ENCODE measurements at regions not wholly inside any gene's neighbourhood (a gene's known extent, or its start where the extent isn't known, plus 50 kb on each side); places are given as distances from the start of the nearest gene placed in this dataset.

DNA sequence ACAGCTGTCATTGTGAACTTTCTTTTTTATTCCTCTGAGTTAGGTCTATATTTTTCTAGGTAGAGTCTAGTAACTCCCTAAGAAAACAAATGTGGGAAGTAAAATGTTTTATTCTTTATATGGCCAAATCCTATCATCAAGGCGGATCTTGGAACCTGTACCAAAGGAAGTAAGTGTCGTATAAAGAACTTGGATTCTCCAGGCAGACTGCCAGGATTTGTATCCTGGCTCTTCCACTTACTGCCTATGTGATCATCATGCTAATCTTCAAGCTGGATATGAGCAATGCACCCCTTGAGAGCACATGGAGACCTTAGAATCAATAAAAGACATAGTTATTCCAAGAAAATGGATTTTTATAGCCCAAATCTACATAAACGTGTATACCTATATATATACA is 286.5 kb downstream of the PCDH17 start:
- DNase-seq, result no peak

DNA sequence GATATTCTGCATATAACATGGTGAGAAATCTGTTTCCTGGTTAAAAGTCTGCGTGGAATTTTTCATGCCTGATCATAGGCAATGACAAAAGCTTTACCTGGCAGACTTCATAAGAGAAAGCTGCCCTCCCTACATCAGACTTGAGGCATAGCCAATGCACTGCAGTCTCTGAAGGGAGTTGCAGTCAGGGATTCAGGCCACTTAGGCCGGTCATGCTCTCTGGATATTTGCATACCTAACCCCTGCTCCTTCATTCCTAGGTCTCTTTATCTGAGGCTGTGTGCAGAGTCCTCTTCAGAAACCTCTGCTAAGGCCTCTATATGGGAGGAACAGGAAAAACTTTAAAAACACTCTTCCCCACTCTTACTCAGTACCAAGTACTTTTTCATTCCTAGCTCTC is 287.4 kb downstream of the PCDH17 start:
- DNase-seq, result no peak

DNA sequence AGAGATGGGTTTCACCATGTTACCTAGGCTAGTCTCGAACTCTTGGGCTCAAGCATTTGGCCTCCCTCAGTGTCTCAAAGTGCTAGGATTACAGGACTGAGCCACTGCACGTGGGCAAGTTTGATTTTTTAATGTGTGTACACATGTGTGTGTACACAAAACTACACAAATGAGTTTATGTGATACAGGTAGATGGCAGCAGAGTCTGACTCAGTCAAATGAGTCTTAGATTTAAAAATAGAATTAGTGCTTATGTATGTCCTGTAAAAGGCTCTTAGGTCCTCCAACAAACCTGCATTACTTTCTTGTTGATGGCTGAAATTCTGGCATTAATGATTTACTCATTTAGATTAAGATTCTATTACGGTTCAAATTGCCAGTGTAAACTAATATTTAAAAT is 293.7 kb downstream of the PCDH17 start:
- DNase-seq, result no peak

DNA sequence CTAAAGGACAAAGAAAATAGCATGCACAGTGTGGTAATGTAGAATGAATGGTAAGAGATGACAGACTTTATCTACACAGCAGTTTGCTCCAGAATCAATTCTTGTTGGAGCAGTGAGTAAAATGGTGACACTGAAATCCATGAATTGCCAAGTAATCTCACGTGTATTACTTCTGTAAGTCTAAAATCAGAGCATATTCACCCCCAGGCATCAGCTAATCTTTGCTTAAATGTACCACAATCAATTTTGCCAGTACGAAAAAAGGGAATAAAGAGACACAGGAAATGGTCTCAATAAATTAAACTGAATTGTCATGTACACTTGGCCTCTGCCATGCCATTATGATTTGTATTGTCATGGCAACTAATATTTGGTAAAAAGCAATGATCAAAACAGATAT is 294.2 kb downstream of the PCDH17 start:
- DNase-seq, result no peak

DNA sequence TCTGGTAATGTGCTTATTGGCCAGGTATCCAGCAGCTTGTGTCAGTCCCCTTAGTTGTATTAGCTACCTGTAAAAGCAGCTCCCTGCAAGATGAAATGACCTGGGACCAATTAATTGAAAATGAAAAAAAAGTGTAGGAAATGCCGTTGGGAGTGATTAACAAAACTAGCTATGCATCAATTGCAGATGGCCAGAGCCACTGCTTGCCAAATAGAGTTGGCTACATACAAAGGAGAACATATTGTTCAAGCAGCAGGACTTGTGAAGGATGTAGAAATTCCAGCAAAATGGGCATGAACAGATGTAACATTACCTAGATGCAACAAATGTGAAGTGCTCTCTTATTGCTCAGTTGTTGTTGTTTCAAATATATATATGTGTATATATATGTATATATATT is 300.5 kb downstream of the PCDH17 start:
- no peak for DNase-seq

DNA sequence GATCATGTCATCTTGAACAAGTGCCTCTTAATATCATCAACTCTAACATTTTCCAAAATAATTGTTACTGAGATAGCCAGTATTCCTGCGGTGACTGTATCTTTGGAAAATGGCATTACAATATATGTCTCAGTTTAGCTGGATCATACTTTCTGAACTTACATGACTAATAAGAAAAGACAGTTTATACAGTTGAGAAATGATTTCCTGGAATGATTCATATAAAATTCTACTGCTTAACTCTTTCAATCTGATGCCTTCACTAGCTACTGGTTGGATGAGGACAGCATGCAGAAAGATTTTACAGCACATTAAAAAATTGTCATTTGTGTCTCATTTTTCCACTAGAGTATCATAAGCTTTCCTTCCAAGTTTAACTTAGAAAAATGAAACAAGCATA is 302.1 kb downstream of the PCDH17 start:
- no peak for DNase-seq

DNA sequence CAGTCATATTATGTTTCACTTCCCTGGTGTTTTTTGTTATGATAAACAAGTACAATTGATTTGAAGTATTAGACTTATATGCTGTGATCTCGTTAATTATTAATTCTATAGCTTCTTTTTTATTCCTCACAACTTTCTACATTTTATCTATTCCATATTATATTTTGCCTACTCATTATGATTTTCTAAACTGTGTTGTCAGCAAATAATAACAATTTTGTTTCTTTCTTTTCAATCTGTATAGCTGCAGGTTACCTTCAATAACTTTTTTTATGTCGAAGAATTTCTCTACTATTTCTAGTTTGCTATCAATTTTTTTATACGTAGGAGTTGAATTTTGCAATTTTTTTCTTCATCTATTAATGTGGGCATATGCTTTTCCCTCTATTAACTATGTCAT is 304.4 kb downstream of the PCDH17 start:
- no peak for DNase-seq

DNA sequence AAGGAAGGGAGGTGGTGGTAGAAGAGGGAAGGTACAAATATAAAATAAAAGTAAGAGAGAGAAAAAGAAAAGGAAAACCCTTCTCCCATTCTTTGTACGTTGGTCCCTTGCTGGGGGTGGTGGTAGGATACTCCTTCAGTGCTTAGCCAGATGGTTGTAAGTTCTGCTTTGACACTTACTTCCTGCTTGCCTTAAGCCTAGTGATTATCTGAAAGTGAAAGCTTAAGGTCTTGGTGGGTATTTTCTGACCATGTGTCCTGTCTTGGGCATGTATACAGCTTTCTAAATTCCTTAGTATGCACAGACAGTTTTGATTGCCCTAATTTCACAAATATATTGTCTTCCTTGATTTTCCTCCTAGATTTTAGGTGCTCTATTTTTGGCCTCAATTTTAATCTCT is 314.8 kb downstream of the PCDH17 start:
- no peak for DNase-seq

DNA sequence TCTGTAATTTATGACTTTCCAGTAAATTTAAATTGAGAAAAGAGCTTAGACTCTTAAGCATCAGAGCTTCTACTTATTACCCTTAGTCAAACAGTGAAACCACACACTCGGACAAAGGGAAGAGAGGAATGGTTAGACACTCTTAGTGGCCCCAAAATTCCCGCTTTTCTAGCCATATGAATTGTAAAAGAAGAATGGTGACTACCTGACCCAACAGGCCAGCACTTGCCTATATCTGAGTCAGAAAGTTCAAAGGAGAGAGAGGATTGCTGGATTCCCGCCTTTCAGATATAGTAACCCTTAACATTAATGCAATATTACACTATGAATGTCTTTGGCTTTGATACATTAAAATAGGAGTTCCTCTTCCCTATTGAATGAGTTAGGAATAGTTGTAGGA is 317.3 kb downstream of the PCDH17 start:
- no peak for DNase-seq

DNA sequence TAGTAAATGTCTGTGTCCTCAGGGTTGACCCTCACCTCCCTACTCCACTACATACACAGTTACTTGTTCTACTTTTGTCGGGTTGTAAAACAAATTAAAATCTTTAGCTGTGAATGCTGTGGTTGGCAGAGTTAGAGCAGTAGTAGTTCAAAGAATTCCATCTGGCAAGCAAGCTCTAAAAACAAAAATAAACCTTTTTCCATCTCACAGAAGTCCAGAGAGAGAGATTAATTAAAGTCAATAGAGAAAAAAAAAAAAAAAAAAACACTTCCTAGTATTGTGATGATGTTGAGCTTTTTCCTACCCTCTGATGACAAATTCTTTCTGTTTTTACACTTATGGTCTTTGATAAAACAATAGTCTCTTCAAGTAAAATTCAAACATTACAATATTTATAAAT is 338.4 kb downstream of the PCDH17 start:
- no peak for DNase-seq

DNA sequence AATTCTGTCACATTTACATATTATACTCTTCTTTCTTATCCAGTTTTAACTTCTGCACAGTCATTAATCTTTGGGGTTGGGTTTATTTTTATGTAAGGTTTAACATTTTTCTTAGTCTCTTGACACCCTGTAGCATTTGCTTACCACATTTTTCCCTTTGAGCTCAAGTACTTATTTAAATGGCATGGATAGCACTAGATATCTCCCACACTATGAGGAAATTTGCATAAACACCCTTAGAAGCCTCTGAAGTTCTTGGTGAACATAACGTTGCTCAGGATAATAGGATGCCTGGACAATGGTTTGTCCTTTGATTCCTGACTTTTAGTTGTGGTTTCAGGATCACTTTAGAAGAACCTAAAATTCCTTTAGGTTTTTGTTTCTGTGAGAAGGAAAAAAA is 338.9 kb downstream of the PCDH17 start:
- DNase-seq, result no peak

DNA sequence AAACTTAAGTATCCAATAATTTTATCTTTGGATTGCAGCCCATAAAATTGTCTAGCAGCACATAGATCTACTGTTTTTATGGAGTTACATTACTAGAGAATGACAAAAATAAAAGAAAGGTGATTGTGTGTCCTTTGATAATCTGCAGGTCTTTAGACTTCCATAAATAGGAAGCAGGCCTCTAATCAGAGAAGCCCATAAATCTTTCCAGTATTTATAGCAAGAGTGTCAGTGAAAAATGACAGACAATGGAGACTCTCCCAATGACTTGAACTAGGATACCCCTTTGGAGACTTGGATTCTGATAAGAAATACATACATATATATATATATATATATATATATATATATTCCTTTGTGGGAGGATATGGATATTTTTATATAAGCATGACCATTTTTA is 351.2 kb downstream of the PCDH17 start:
- no peak for DNase-seq

DNA sequence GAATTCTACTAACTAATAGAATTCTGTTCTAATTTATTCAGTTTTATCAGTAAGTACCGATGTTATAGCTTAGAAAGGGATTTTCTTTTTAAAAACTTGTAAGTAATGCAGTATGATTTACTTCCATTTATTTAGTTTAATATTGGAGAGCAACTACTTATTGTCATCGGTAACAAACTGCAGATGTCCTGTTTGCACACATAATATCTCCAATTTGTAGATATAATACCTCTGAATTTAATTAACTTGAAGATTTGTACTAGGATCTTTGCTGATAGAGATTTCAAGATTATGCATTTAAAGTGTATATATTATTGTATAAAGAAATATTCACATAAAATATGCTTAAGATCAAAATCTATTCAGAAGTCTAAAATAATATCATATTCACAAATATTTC is 356.7 kb downstream of the PCDH17 start:
- DNase-seq, result no peak

DNA sequence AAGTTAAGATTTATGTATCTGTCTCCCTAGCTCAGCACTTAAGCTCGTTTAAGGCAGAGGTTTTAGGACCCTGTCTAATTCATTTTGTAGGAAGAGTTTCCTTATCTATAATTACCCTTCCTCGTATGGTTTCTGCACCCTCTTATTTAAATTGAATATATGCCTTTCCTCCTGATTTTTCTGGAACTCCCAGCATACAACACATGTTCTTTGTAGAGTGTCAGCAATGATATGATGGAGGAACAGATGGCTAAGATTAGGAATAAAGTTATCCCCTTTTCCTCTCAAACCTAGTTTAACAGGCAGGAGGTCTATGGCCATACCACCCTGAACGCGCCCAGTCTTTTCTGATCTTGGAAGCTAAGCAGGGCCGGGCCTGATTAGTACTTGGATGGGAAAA is 359.5 kb downstream of the PCDH17 start:
- no peak for DNase-seq

DNA sequence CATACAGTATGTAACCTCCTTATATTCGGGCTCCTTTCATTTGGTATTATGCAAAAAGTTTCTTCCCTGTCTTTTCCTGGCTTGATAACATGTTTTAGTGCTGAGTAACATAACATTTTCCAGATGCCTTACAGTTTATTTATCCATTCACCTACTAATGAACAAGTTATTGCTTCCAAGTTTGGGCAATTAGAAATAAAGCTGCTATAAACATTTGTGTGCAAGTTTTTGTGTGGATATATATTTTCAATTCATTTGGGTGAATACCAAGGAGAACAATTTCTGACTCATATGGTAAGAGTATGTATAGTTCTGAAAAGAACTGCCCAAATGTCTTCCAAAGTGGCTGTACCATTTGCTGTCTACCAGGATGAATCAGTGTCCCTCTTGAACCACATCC is 360.9 kb downstream of the PCDH17 start:
- DNase-seq, result no peak

DNA sequence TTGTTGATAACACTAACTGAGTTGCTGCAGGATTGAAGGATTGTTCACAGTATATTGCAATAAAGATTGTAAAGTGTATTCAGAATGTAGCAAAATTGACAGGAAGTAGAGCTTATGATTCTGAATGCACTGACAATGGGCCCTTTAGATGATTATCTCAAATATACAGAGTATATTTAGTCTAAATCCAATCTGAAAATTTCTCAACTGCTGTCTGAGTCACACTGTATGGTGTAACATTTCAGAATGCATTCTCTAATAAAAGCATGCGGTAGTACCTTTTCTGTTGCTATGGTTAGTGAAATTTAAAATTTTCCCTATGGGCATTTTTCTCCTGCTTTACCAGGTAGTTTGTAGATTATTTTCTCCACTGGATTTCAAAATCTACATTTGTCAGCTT is 365.2 kb downstream of the PCDH17 start:
- DNase-seq, result no peak

DNA sequence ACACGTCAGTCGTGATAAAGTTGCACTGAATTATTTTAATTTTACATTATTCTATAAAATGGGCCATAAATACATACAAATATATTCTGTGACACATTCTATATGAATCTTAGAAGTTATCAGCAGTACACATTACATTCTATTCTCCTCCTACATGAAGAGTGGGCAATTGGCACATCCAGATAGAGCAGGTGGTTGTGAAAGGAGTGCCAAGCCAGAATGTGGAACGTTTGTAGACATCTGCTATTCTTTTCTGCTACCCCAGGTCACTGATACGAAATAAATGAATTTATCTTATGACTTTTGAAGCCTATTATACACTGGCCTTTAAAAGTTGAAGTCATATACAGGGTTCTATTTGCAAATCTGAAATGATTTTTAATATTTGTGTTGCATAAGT is 373.2 kb downstream of the PCDH17 start:
- no peak for DNase-seq

DNA sequence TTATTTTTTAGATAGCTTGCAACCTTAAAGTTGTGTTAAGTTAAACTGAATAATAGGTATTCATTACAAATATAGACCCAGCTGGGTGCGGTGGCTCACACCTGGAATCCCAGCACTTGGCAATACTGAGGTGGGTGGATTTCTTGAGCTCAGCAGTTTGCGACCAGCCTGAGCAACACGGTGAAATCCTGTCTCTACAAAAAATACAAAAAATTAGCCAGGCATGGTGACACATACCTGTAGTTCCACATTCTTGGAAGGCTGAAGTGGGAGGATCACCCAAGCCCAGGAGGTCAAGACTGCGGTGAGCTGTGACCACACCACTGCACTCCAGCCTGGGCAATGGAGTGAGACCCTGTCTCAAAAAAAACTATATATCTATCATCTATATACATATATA is 386.5 kb downstream of the PCDH17 start:
- DNase-seq, result no peak

DNA sequence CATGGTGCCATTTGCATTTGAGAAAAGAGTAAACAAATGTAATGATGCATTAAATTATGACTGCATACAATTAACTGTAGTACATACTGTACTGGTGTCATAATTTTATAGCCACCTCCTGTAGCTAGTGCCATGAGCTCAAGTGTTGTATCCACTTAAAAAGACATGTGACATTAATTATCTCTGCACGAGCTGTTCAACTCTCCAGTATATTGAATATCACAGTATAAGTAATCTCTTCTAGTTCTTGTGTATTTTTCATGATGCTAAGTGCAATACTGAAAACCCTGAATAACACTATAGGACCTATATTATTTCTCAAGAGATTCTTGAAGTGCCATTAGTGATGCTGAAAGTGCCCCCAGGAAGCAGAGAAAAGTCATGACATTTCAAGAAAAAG is 387.3 kb downstream of the PCDH17 start:
- DNase-seq, result no peak

DNA sequence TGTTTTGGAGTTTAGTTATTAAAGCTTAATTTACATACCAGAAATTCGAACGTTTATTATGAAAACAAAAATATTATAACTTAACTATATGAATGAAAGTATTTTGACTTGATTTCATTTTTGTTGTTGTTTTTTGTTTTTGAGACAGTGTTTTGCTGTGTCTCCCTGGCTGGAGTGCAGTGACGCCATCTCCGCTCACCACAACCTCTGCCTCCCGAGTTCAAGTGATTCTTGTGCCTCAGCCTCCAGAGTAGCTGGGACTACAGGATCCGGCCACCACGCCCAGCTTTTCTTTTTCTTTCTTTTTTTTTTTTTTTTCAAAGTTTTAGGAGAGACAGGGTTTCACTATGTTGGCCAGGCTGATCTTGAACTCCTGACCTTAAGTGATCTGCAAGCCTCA is 392.6 kb downstream of the PCDH17 start:
- DNase-seq, result no peak

DNA sequence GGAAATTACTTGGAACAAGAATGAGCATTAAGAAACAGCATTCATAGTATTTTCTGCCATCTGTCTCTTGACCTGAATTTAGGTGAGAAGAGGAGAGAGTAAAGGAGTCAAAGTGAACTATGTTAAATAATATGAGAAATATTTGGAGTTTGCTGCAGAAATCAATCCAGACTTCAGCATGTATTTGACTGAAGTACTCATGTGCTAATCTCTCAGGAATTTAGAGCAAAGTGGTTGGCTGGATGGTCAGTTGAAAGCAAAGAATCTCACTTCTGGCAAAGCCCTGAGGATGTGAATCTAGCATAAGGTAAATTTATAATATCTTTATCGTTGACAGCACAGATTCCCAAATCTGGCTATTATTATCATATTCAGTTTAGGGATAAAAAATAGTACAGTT is 394.3 kb downstream of the PCDH17 start:
- no peak for DNase-seq

DNA sequence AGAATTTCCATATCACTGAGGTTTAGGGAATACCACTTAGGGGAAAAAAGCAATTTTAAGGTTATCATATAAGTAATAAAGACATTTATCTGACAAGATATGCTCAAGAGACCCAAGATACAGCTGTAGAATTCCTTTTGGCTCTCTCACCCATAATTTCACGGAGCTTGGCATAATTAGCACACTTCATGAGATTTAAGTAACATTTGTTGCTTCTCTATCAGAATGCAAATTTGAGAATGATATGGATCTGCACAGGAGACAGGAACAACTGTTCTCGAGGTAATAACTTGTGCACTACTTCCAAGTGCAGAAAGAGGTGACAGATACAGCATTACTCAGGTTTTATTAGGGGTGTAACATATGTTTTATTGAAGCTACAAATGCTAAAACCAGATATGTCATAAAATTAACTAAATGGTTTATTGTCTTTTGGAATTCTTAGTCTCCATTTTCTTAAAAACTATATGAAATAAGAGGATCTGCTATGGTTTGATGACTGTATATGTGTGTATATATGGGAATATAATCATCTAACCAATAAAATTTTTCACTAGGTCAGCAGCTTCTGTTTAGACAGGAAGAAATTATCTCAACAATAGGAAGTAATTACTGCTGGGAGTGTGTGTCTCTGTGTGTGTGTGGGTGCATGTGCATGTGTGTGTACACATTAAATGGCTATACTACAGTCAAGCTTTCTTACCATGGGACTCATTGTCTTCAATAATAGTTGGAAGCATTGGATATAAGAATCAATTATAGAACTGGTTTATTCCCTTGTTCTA is 401.3 kb downstream of the PCDH17 start:
- no peak for DNase-seq

DNA sequence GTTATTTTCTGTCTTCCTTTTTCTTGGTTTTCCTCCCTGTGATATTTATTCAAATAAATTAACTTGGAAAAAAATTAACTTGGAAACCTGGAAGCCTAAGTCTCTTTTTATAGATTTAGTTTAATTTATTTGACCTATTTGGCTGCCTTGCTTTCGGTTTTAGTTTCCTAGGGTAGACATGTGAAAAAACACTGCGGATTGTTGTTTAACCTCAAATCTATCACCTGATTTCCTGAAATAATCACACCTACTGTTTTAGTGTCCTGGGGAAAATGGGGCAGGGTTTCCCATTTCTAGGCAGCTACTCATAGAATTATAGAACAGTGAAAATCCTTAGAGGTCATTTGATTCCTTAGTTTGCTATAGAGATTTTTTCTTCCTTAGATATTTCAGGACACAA is 412.4 kb downstream of the PCDH17 start:
- no peak for DNase-seq

DNA sequence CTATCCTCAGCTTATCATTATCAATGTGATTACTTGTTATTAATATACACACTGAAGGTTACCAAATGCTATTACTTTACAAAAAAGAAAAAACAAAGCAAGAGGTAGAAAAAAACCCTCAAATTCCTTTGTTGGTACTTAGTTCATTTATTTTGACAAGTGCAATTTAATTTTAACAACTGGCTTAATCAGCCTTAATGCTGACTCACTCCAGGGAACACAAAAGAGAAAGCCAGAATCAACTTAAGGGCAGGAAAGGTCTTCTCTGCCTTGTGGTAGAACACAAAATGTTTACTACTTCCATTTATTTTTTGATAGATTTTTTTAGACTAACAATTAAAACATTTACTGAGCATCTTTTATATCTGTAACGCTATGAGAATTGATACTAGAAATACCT is 417.1 kb downstream of the PCDH17 start:
- no peak for DNase-seq

DNA sequence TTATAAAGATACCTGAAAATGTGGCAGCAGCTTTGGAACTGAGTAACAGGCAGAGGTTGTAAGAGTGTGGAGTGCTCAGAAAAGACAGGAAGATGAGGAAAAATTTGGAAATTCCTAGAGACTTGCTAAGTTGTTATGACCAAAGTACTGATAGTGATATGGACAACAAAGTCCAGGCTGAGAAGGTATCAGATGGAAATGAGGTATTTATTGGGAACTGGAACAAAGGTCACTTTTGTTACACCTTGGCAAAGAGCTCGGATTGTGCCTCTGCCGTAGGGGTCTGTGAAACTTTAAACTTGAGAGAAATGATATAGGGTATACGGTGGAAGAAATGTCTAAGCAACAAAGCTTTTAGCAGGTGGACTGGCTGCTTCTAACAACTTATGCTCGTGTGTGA is 419.9 kb downstream of the PCDH17 start:
- no peak for DNase-seq

All from DMS 273 treated with DMSO at 0.1 percent for 48 hours (cell line).